HG03045 (cell line): ENCODE measurements at regions not wholly inside any gene's neighbourhood (a gene's known extent, or its start where the extent isn't known, plus 50 kb on each side); places are given as distances from the start of the nearest gene placed in this dataset.

ENCODE experiments used
- ATAC-seq: cut with Tn5 transposase; IDR thresholded peaks from one replicate; pipeline ENCODE4 v1.9.1; 2021; ENCODE audit warnings: mild to moderate bottlenecking, moderate library complexity; ENCODE audit not compliant: unreplicated experiment

- no peak for ATAC-seq
Observed at GRCh38 chr7:79732535-79732934, 279.1 kb upstream of the MAGI2 start.

DNA sequence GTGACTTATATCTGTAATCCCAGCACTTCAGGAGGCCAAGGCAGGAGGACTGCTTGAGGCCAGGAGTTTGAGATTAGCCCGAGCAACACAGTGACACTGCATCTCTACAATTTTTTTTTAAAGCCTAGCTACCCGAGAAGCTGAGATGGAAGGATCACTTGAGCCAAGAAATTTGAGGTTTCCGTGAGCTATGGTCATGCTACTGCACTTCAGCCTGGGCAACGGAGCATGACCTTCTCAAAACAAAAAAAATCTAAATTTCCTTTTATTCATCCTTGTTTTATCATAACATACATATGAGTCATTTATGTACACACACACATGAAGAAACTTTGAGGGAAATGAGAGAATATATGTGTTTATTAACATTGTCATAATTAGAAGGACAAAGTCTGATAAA, 277.5 kb upstream of the MAGI2 start:
- ATAC-seq, result no peak

DNA sequence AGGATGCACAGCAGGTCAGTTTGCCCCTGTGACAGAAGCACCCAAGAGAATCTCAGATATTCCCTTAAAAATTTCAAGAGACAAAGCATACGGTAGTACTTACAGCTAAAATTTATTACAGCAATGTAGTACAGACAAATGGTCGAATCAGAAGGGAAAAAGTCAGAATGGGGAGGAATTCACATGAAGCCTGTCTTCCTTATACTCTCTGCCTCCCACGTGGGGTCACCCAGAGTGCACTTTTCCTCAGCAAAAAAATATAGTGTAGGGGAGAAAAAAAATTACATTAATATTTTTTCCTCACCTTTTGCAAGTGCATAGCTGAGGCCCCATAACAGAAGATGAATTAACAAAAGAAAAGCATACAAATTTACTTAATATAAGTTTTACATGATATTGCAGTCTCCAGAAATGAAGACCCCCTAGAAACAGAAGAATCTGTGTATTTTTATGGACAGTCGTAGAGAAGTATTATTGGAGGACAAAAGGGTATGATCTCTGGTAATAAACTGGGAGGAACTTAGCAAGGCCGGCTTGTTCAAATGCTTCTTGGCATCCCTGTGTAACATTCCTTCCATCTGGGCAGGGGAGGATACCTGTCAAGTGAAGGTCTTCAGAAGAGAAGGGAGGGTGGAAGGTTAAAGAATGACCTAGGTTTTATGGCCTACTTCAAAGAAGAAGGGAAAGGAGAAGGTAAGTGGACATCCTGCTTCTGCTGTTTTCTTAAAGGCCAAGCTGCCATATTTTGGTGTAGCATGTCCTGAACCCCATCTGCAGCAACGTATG, 270.6 kb upstream of the MAGI2 start:
- no peak for ATAC-seq

DNA sequence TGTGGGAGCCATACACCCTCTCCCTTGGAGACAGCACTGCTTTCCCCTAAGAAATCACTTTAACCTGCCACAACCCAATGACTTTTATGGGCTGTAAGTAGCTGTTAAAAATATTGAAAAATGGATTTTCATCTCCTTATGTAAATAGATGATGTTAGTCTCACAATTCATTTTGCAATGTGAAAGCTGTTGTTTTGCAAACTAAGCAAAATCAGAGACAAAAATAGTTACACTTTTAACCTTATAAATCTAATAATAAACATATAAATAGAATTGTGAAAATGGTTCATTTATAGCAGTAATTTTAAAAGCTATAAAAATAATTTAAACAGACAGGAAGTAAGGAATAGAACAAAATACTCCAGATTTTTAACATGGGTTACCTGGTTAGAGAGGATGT, 268.8 kb upstream of the MAGI2 start:
- ATAC-seq, result no peak

DNA sequence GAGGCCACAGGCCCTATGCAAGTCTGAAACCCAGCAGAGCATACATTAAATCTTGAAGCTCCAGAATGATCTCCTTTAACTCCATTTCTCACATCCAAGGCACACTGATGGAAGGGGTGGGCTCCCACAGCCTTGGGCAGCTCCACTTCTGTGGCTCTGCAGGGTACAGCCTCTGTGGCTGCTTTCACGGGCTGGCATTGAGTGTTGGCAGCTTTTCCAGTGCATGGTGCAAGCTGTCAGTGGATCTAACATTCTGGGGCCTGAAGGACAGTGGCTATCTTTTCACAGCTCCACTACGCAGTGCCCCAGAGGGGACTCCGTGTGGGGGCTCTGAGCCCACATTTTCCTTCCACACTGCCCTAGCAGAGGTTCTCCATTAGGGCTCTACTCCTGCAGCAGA, 265.7 kb upstream of the MAGI2 start:
- no peak for ATAC-seq

DNA sequence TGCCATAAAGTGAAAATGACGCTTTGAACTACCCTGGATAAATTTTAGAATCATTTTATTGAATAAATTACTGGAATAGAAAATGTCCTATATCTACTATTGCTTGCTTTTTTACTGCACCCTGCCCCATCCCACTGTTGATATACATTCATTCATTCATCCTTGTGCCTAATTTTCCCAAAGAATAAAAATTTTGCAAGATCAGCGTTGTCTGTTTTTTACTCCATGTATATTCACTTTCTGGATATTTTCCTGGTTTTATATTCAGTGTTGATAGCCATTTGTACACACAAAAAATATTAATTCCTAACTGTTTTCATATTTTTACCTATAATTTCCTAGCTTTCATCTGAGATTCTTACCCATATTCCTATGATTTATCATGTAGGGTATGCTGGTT, 262.9 kb upstream of the MAGI2 start:
- ATAC-seq, result no peak

GRCh38 chr7:79714081-79714480, 260.6 kb upstream of the MAGI2 start:
- no peak for ATAC-seq

- ATAC-seq, result no peak
Observed at GRCh38 chr7:79713276-79713675, 259.8 kb upstream of the MAGI2 start.

DNA sequence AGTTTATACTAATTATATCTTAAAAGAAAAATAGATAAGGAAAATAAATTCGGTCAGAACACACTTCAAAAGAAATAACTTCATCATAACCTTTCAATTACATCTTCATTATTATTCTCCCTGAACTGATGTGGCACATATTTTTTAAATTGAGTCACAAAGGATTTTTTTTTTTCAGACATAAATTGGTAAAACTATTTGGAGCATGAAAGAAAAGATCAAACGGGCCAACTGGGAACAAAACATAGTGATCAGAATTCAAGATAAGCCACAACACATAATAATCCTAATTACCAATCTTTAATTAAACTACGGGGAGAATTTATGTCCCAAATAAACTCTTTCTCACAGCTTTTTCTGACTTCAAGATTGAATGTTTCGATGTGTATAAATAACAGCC, 258.2 kb upstream of the MAGI2 start:
- ATAC-seq, result no peak

DNA sequence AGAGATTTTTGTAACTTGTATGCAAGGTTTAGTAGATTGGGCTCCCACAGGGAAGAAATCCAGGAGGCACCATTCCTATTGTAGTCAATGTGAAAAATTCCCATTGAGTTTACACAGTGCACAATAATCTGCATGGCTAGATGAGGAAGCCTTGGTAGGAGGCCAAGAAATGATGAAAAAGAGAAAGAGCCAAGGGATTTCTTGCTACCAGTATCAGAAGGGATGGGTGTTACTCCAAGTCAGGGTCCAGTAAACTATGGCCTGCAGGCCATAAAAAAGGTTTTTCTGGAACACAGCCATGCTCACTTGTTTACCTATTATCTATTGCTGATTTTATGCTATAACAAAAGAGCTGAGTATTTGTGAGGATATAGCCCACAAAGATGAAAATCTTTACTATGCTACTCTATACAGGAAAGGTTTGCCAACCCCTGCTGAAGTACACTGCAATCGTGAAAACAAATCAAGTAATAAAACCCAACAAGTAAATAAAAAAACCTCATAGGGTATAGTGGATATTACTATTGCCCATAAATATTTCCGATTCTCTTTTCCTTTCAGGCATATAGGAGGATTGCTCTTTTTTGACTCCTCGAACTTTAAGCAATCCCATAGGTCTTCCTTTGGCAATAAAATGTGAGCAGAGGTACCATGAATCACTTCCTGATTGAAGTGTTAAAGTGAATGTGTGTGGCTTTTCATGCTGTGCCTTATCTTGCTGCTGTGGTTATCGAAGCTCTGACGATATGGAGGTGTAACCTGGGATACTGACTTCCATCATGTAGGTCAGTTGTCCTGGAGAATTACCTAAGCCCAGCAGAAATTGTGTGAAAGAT, 256.3 kb upstream of the MAGI2 start:
- ATAC-seq, result no peak

DNA sequence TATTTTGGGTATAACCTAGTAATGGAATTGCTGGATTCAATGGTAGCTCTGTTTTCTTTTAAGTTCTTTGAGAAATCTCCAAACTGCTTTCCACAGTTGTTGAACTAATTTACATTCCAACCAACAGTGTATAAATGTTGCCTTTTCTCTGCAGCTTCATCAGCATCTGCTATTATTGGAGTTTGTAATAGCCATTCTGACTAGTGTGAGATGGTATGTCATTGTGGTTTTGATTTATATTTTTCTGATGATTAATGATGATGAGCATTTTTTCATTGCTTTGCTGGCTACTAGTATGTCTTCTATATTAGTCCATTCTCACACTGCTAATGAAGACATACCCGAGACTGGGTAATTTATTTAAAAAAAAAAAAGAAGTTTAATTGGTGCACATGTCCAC, 248.6 kb upstream of the MAGI2 start:
- no peak for ATAC-seq

GRCh38 chr7:79692015-79692414, 238.5 kb upstream of the MAGI2 start:
- ATAC-seq, result no peak

DNA sequence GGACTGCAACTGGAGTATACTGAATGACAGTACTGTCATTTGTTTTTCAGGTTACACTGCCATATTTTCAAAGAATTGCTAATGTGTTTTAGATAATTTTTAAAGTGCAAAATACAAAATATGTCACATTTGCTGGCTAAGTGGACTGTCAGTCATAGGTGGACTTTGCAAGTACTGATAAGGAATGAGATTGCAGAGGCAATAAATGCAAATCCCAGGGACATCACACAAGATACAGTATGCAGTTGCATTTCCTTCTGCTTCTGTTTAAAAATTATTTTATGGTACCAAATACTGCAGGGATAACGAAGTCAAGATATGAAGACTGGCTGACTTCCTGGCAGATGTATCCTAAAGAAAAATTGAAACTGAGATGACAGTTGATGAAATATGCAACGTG, 237.6 kb upstream of the MAGI2 start:
- no peak for ATAC-seq

GRCh38 chr7:79684384-79684783, 230.9 kb upstream of the MAGI2 start:
- no peak for ATAC-seq

DNA sequence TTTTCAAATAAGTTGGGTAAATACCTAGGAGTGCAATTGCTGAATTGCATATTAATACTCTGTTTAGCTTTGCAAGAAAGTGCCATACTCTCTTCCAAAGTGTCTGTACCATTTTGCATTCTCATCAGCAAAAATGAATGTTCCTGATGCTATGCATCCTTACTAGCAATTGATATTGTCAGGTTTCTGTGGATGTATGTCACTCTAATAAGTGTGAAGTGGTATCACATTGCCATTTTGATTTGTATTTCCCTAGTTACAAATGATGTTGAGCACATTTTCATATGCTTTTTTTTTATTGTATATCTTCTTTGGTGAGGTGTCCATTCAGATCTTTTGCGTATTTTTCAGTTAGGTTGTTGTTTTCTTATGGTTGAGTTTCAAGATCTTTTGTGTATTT, 230.4 kb upstream of the MAGI2 start:
- ATAC-seq, result no peak

DNA sequence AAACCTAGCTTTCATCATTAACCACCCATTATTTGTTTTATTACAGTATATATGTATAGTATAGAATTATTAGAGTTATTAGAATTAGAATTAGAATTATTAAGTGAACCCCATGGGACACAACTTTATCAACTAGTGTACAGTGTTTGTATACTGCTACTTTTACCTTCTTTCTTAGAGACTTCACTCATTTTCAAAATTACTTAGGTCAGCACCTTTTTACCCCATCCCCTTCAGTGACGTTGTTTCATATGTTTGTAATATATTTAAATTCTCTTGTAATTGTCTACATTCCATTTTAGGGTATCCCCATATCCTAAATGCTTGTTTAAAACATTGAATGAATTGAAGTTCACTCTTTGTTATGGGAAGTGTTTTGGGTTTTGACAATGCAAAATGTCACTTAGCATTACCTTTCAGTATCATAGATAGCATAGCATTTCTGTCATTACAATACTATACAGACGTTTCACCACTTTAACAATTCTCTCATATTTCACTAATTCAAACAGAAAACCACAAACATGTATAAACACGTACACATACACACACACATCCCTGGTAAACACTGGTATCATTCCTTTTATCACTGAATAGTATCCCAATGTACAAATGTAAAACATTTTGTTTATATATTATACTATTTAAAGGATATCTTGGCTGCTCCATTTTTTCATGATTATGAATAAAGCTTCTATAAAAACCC, 229.9 kb upstream of the MAGI2 start:
- no peak for ATAC-seq

DNA sequence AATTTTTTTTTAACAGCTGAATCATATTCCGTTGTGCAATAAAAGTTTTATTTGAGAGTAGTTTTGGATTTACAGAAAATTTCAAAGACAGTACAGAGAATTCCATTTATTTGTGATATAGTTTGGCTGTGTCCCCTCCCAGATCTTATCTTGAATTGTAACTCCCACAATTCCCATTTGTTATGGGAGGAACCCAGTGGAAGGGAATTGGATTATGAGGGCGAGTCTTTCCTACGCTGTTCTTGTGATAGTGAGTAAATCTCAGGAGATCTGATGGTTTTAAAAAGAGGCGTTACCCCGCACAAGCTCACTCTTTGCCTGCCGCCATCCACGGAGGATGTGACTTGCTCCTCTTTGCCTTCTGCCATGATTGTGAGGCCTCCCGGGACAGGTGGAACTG, 228.0 kb upstream of the MAGI2 start:
- ATAC-seq, result no peak

- ATAC-seq, result no peak
Observed at GRCh38 chr7:79673969-79674368, 220.5 kb upstream of the MAGI2 start.

DNA sequence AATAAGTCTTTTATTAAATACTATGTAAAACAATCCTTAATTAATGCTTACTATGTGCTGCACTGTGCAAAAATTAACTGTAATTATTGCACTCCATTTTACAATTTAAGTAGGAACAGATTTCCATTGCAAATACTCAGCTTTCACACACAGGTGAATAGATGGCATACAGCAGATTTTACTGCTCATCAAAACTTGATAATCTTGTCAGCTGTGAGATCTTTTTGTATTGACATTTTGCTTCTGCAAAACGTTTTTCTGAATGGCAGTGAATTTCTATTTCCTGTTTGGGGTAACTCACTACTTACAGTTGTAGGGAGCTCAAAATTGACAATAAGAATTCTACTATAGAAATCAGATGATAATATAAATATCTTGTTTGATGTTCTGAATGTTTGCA, 220.0 kb upstream of the MAGI2 start:
- ATAC-seq, result no peak

DNA sequence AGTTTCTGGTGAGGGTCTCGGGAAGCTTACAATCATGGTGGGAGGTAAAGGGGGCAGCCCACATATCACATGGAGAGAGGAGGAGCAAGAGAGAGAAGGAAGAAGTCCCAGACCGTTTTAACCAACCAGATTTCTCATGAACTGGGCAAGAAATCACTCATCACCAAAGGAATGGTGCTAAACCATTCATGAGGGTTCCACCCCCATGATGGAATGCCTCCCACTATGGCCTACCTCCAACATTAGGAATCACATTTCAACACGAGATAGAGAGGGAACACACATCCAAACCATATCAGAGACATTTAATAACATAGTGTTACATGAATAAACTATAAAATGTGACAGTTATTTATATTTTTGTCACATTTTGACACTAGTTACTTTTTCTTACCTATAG, 214.8 kb upstream of the MAGI2 start:
- ATAC-seq, result no peak

GRCh38 chr7:79666472-79666871, 213.0 kb upstream of the MAGI2 start:
- ATAC-seq, result no peak
